ENCODE measurements at regions not wholly inside any gene's neighbourhood (a gene's known extent, or its start where the extent isn't known, plus 50 kb on each side); places are given as distances from the start of the nearest gene placed in this dataset.

DNA sequence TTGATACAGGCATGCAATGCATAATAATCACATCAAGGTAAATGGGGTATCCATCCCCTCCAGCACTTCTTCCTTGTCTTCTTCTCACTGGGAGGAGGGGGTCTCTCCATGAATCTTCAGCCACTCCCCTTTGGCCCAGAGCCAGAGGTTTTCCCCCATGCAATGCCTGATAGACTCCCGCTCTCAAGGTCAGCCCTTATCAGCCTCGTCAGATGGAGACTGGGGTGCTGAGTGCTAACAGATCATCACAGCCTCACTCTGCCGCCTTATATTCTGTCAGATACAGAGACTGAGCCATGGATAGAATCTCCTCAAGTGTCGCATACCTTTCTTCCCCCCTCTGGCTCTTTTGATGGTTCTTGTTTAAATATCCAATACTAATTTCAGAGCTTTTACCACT, 503.1 kb downstream of the AACS start:
- DNase-seq (ENCODE audit: low read depth), result no peak

DNA sequence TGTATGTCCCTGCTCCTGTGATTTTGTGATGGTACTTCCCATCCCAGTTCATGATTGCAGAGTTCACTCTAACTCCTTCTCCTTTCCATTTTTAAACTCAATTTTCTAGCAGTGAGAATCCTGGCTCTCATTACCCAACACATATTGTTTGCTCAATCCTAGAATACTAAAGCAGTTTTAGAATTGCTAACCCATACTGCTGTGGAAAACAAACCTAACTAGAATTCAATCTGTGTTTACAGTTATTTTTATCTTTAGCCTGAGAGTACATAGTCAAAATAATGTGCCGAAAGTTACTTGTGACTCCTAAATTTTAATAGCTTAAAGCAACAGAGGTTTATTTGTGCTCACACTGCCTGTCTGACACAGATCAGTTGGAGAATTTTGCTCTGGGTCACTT, 508.0 kb downstream of the AACS start:
- no peak for DNase-seq (ENCODE audit: low read depth)

DNA sequence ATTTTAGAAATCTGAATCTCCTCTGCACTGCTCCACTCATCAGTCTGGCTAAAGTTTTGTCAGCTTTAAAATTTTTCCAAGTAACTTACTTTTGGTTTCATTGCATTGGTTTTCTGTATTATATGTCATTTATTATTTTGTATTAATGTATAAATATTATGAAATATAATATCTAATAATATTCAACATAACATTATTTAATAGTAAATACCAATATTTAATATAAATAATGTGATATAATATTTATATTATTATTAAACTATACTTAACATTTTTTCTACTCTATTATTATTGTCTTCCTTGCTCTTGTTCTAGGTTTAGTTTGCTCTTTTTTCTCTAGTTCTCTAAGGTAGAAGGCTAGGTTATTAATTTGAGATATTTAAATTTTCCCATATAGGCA, 512.1 kb downstream of the AACS start:
- DNase-seq (ENCODE audit: low read depth), result no peak

DNA sequence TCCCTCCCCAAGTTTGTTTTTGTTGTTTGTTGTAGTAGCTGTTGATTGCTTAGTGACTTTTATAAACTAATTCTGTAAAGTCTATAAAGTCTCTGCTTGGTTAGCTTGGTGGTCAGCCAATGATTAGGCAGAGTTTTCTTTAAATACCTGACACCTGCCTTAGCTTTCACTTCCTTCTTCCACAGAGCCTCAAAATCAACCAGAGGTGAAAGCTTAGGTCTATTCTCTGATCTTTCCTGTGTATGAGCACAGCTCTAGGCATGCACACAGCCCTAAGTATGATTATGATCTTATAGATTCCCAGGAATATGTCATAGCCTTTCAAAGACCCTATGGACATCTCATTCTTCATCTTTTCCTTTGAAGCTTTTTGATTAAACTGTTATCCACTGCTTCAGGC, 514.7 kb downstream of the AACS start:
- DNase-seq (ENCODE audit: low read depth), result no peak

DNA sequence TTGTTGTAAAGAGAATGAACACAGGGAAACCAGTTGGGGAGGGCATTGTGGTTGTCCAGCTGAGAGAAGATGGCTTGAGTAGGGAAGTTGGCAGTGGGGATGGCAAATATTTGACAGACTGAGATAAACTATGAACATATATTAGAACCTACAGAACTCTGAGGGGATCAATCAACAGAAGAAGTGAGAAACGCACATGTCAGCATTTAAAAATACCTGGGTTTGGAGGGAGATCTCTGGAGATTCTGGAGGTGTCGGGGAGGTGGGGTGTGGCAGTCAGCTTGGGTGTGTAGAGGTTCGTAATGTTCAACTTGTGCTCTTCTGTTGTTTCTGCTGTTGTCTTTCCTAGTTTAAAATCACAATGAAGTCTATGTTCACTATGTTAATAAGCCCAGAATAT, 517.8 kb downstream of the AACS start:
- DNase-seq (ENCODE audit: low read depth), result no peak

DNA sequence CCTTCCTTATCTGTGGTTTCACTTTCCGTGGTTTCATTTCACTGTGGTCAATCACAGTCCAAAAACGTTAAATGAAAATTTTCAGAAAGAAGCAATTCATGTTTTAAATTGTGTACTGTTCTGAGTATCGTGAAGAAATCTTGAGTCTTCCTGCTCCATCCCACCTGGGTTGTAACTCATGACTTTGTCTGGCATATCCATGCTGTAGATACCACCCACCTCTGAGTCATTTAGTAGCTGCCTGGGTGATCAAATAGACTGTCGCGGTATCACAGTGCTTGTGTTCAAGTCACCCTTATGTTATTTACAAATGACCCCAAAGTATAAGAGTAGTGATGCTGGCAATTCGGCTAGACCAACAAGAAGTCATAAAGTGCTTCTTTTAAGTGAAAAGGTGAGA, 521.2 kb downstream of the AACS start:
- no peak for DNase-seq (ENCODE audit: low read depth)

DNA sequence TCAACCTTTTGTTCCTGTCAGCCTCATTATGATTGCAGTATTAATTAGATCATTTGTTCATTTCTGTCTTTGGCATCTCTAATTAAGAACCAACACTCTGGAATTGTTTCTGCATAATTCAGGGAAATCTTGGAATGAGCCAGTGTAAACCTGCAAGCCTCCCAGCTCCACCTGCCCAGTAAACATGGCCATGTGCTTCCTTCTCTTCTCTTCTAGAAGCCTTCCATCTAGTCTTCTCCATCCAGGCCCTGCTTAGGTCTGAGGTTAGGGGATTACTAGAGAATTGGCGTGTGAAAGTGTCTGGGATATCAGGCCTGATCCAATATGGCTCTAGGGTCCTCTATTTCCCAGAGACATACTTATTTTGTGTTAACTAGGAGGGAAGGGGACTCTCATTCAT, 528.0 kb downstream of the AACS start:
- DNase-seq (ENCODE audit: low read depth), result no peak

DNA sequence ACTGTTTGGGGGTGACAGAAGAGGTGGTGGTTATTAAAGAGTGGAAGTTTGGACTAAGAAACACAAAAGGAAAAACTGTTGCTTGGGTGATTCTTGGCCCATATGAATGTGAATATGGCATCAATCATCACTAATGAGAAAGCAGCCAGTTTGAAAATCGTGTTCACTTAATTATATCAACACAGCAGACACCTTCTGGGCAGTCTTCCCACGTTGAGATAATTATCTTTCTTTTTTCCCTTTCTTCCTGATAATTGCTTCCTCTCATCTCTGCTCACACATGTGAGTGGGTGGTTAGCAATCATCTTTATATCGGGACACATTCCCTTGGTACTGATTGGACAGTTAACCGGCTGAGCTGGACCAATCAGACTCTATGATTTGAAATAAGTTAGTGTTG, 539.7 kb downstream of the AACS start:
- DNase-seq (ENCODE audit: low read depth), result no peak

DNA sequence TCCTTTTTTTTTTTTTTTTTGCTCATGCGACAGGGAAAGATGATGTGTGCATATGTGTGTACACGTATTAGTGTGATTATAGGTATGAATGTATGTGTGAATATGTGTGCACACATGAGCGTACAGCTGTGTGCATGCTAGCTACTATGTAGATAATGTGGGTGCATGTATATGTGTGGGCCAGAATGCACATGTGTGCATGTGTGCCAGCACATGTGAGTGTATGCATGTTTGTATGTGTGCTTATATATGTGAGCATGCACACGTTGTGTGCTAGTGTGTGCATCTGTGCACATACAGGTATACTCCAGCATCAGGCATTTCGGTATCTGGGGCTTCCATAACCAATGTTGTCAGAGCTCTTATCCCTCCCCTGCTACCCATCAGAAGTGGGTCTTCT, 541.1 kb downstream of the AACS start:
- DNase-seq (ENCODE audit: low read depth), result no peak

DNA sequence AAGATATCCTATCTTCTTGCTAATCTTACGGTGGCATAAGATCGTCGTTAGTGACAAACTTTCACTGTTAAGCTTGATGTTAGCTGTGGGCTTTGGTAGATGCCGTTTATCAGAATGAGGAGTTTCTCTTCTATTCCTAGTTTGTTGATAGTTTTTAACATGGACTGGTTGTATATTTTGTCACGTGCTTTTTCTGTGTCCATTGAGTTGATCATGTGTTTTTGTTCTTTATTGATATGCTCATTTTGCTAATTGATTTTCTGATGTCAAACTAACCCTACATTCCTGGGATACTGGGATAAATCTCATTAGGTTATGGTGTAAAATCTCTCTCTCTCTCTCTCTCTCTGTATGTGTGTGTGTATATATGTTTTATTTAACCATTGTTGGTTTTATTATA, 545.1 kb downstream of the AACS start:
- DNase-seq (ENCODE audit: low read depth), result no peak

DNA sequence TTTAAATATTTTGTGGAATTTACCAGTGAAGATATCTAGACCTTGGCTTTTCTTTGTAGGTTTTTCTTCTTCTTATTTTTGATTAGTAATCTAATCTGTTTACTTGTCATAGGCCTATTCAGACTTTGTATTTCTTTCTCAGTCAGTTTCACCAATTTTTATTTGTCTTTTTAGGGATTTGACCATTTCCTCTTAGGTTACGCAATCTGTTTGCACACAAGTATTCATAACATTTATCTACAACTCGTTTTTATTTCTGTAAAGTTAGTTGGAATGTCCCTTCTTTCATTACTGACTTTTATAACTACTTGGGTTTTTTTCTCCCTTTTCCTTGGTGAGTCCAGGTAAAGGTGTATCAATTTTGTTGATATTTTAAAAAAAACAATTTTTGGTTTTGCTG, 545.7 kb downstream of the AACS start:
- no peak for DNase-seq (ENCODE audit: low read depth)

DNA sequence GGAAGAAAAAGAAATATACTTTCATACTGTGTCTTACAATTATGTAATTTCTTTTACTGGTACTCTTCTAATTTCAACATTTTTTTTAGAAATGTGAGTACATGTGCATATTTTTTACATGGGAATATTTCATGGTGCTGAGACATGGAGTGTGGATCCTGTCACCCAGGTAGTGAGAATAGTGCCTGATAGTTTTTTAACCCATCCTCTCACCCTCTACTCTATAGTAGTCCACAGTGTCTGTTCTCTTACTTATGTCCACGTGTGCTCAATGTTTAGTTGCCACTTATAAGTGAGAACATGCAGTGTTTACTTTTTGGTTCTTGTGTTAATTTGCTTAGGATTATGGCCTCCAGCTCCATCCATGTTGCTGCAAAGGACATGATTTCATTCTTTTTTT, 548.8 kb downstream of the AACS start:
- DNase-seq (ENCODE audit: low read depth), result no peak

DNA sequence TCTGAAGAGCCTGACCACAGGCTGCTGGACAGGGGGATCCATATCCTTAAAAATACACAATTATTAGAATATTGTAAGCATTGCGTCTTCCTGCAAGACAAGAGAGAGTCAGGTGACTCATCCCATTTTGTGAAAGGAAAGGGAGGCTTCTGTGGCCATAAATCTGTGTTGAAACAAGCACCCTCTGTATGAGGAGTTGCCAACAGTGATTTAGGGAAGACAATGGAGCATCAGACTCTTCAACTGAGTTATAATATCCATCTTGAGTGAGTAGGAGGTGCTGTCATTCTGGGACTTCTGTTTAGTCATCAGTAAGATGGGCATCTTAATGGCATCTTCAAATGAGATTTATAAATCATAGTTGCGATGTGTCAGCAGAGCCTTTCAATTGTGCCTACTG, 554.5 kb downstream of the AACS start:
- DNase-seq (ENCODE audit: low read depth), result no peak

DNA sequence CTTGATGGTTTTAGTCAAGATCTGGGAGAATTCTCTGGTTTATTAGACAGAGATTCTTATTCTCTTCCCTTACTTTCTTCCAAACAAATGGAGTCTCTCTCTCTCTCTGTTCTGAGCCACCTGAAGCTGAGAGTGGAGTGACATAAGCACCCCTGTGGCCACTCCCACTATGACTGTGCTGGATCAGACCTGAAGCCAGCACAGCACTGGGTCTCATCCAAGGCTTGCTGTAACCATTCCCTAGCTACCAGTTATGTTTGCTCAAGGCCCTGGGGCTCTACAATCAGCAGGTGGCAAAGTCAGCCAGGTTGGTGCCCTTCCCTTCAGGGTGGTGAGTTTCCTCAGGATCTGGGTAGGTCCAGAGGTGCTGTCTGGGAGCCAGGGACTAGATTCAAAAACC, 568.5 kb downstream of the AACS start:
- no peak for DNase-seq (ENCODE audit: low read depth)

DNA sequence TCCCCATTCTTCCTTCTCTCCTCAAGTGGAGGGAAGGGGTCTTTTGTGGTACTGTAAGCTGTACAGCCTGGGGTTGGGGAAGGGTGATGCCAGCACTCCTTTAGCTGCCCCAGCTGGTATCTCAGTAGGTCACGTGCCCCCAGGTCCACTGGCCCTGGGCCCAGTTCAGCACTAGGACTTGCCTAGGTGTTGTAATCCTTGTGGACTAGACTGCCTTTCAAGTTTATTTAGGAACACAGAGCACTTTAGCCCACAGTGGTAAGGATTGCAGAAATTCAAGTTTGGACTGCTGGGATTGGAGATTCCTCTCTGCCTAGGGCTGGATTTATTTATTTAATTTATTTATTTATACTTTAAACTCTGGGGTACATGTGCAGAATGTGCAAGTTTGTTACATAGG, 569.6 kb downstream of the AACS start:
- DNase-seq (ENCODE audit: low read depth), result no peak

DNA sequence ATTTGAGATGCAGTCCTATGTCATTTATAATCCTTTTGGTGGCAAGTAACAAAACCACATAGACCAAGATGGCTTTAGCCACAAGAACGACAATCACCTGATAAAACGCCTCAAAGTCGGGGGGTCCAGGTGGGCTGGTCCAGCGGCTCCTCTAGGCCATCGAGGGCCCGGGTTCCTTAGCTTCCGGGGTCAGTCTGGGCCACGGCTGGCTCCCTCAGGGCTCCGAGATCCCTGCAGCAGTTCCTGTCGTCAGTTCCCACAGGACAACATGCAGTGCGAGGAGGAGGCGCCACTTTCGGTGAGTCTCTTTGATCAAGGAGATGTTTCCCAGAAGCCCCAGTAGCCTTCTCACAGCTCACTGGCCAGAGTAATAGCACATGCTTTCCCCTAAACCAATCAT, 574.6 kb downstream of the AACS start:
- no peak for DNase-seq (ENCODE audit: low read depth)

DNA sequence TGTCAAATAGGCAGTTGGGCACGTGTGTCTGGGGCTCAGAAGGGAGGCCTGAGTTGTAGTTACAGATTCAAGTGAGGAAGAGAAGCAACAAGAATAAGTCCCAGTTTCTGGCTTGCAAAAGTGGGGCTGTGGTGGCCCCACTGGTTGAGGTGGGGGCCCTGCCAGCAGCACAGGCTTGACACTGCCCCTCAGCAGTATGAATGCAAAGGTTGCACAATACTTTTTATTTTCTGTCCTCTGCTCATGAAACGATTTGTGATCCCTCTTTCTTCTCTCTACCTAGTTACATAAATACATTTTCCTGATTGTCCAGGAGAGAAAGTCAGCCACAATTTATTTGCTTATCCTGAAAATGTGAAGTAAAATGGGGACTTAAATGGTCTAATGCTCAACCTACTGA, 577.8 kb downstream of the AACS start:
- no peak for DNase-seq (ENCODE audit: low read depth)

DNA sequence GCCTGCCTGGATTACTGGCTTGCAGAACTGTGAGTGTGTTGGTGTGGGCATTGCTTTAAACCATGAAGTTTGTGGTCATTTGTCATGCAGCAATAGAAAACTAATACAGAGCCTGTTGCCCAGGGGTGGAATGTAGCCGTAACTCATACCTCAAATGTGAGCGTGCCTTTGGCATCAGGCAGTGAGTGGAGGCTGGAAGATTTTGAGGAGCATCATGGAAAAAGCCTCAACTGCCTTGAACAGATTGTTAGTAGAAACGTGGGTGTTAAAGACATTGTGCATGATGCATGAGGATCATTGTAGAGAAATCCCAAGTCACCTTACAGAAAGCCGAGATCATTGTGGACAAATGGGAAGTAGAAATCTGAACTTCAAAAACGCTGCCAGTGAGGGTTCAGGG, 580.5 kb downstream of the AACS start:
- DNase-seq (ENCODE audit: low read depth), result no peak

DNA sequence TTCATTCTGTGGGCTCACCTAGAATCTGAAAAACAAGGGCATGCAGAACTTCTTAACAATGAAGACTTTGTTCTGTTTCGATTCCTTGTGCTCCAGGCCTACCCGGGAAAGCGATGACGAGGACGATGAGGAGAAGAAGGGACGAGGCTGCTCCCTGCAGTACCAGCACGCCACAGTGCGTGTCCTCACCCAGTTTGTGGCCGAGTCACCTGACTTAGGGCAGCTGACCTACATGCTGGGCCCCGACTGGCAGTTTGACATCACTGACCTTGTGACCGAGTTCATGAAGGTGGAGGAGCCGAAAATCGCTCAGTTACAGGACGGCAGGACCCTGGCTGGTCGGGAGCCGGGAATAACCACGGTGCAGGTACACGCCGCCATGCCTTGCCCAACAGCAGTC, 585.4 kb downstream of the AACS start:
- DNase-seq (ENCODE audit: low read depth), result no peak

DNA sequence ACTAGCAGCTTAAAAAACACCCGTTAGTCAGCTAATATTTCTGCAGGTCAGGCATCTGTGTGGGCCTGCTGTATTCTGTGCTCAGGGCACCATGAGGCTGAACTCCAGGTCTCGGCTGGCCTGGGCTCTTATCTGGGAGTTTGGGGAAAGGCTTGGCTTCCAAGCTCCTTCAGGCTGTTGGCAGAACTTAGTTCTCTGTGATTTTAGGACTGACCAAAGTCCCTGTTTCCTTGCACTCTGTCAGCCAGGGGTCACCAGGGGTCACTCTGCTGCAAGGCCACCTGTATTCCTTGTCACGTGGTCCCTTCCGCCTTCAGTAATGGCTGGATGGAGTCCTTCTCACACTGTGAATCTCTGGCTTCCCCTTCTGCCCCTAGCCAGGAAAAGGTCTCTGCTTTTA, 586.4 kb downstream of the AACS start:
- no peak for DNase-seq (ENCODE audit: low read depth)

DNA sequence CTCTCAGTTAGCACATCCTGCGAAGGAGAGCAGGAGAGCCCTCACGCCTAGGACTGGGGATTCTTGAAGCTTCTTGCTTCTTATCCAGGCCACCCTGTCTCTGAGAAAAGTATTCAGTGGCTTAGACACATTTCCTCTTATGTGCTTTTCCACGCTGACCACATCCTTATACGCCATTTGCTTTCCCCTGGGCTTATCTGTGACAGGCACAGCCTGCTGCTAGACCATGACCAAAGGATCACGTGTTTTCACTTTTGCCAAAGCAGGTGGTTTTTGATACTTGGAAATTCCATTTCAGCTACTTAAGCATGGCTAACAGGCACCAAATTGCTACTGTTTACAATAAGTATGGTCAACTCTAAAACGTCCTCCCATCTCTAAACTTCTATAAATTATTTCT, 587.4 kb downstream of the AACS start:
- DNase-seq (ENCODE audit: low read depth), result no peak

DNA sequence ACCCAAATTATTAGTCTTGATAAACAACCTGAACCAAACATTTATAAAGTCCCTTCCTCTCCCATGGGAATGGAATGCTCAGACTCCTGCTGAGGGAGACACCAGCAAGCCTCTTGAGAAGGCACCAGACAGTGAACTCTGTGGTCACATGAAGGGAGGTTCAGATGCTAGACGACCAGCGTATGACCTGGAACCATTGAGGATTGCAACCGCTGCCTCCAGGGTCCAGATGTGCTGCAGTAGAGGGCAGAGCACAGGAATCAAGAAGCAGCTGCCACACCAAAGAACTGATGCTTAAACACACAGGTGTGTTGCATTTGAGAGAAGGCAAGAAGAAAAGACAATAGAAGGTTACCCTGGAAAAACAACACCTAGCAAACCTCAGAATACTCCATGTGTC, 592.4 kb downstream of the AACS start:
- DNase-seq (ENCODE audit: low read depth), result no peak

DNA sequence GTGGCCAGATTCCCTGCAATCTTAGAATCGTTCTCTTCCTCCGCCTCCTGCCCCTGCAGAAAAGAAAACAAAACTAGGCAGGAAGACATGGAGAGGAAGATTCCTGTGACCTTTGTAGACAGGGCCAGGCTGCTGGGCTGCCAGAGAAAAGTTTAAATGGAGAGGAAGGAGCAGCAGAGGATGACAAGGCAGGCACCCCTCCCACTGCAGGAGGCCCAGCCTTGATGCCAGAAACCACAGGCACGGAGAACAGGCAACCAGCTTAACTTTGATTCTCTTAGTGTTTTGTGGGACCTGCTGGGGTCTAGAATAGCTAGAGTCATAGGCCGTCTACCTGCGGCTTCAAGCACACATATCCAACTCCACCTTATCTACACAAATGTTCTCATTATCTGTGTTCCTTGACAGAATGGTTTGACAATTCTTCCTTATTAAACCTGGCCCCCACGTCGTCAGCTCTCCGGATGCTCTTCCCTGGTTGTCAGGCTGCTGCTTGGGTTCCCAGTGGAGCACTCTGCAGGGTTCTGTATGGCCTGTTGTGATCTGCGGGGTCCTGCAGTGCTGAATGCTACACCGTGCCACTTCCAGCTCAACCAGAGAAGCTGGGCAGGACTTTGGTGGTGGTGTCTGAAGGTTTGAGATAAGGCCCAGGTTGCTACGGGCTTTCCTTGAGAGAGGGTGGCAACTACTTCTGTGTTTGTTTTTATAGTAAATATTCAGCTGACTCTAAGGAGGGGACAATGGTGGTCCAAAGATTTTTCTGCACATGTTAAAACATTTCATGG, 609.5 kb downstream of the AACS start:
- DNase-seq (ENCODE audit: low read depth), result no peak

DNA sequence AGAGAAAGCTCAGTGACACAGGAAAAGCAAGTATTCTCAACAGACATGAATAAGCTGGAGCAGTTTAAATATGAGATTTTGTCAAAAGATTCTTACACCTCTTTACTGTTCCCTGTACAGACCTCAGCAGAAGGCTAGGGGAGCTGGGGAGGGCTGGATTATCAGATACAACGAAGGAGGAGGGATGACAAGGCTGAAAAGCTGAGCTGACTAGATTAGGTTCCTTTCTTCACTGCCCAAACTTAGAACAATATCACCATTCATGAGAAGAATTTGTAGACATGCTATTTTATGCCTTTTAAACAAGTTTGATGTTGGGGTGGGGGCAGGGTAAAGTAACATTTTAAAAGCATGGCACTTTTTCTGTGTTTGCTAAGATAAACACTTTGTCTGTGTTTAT, 611.1 kb downstream of the AACS start:
- DNase-seq (ENCODE audit: low read depth), result no peak

DNA sequence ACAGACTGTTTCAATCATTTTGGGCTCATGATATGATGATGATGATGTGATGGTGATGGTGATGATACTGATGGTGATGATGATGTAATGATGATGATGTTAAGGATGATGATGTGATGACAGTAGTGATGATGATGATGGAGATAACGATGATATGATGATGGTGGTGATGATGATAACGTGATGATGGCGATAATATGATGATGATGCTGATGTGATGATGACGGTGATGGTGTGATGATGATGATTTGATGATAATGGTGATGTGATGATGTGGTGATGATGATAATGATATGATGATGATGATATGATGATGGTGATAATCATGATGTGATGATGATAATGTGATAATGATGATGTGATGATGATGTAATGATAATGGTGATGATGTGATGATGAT, 612.6 kb downstream of the AACS start:
- DNase-seq (ENCODE audit: low read depth), result no peak
